ENCODE measurements at regions not wholly inside any gene's neighbourhood (a gene's known extent, or its start where the extent isn't known, plus 50 kb on each side); places are given as distances from the start of the nearest gene placed in this dataset.

DNA sequence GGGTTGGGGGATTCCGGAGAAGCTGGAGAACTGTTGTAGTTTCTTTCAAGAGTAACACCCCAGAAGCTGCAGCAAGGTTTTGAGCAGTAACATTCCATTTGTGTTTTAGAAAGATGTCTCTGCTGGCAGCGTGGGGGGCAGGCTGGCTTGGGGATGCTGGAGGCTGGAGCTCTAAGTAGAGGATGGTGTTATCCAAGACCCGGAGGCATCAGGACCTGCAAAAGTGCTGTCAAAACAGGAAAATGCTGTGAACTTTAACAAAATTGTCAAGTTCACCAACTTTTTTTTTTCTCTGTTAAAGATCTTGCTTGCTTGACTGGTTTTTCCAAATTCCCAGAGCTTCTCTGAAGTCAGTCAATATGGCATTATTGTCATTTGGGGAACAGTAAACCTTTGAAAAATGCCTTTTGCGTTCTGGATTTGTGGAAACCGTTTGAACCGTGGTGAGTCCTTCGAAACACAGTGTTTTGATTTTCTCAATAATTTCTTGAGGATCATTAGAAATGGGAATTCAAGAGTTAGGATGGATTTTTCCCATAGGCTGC, 189.6 kb upstream of the NLRP1 start:
- TF ChIP-seq, protein P1, sequence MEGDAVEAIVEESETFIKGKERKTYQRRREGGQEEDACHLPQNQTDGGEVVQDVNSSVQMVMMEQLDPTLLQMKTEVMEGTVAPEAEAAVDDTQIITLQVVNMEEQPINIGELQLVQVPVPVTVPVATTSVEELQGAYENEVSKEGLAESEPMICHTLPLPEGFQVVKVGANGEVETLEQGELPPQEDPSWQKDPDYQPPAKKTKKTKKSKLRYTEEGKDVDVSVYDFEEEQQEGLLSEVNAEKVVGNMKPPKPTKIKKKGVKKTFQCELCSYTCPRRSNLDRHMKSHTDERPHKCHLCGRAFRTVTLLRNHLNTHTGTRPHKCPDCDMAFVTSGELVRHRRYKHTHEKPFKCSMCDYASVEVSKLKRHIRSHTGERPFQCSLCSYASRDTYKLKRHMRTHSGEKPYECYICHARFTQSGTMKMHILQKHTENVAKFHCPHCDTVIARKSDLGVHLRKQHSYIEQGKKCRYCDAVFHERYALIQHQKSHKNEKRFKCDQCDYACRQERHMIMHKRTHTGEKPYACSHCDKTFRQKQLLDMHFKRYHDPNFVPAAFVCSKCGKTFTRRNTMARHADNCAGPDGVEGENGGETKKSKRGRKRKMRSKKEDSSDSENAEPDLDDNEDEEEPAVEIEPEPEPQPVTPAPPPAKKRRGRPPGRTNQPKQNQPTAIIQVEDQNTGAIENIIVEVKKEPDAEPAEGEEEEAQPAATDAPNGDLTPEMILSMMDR (IDR thresholded peaks at IDR 0.05; ENCODE audit: low read depth, low read length, missing control alignments), result no peak
- no peak for DNase-seq
- Histone ChIP-seq H3K27ac (no peak overlapping the region), H3K4me3 (ENCODE audit: low read depth, low read length) (no peak overlapping the region), H3K27me3 (replicated peaks) (no peaks in the 10 kb centered on the region), H3K36me3 (replicated peaks) (no peaks in the 10 kb centered on the region)
- in situ Hi-C loops (cut with HindIII; ENCODE audit: low pct_ligation_motif_present, low sequenced_read_pairs), result no loop called here

DNA sequence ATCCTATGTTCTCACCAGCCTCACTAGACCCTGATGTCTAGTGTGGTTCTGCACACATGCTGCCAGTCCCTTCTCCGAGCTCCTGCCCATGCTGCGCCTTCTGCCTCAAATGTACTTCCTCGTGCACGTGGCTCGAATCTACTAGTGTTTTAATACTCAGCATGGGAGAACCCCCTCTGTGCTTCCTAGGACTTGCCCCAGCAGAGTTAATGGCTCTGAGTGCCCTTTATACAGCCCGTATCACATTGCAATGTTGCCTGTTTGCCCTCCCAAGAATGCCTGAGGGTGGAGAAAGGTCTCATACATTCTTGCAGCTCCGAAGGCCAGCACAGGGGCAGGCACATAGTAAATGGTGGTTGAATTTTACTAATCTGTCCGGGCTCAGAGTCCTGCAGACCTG, 190.8 kb upstream of the NLRP1 start:
- H3K27me3 ChIP-seq (replicated peaks), result no peaks in the 10 kb centered on the region

DNA sequence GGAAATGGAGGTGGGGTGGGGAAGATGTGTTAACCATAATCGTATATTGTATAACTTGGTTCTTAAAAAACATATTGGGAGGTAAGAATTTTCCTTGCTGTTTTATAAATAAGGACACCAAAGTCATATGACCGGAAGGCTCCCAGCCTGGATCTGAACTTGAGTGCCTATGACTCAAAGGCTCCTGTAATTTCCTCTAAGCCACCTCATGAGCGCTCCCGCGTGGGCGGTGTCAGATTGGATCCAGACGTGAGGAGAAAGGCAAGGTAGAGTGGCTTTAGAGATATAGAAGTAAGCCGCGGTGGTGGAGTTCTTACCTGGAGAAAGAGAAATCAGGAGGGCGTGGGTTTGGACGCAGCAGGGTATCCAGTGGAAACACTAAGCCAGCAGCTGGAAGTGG, 196.2 kb upstream of the NLRP1 start:
- peak; percentile 46 for DNase-seq
- in situ Hi-C loops (cut with HindIII; ENCODE audit: low pct_ligation_motif_present, low sequenced_read_pairs), result no loop called here

More for the DNA sequence above, 190.8 kb upstream of the NLRP1 start:
- Histone ChIP-seq H3K4me3 (ENCODE audit: low read depth, low read length) (no peak overlapping the region), H3K27ac (no peak overlapping the region), H3K36me3 (replicated peaks) (no peaks in the 10 kb centered on the region)
- in situ Hi-C loops (cut with HindIII; ENCODE audit: low pct_ligation_motif_present, low sequenced_read_pairs), result no loop called here
- TF ChIP-seq, protein P1 (IDR thresholded peaks at IDR 0.05; ENCODE audit: low read depth, low read length, missing control alignments), result no peak
- no peak for DNase-seq

DNA sequence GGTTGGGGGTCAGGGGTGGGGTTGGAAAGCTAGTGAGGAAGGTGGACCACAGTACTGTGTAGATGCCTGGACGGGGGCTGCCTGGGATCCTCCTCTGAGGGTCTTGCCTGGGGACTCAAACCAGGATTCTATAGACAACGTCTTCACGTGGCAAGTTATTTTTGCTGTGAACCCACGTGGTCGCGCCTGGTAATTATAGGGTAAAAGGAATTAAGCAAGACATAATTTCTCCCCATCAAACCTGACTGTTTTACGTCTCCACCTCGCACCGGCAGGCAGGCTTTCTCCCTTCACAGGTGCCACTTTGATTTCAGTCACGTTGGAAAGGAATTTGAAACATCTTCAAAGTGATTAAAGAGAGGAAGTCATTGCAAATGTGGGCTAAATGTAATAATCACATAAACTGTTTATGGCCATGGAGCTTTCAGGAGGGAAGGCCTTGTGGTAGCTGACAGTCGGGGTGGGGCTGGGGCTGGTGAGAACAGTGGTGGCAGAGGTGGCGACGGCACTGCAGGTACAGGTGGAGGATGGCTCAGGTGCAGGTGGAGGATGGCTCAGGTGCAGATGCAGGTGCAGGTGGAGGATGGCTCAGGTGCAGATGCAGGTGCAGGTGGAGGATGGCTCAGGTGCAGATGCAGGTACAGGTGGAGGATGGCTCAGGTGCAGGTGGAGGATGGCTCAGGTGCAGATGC, 197.1 kb upstream of the NLRP1 start:
- no peak for DNase-seq
- TF ChIP-seq, protein P1 (IDR thresholded peaks at IDR 0.05; ENCODE audit: low read depth, low read length, missing control alignments), result no peak
- no peak overlapping the region for H3K27ac ChIP-seq
- no peak overlapping the region for H3K4me3 ChIP-seq (ENCODE audit: low read depth, low read length)
- in situ Hi-C loops (cut with HindIII; ENCODE audit: low pct_ligation_motif_present, low sequenced_read_pairs), result no loop called here
- no peaks in the 10 kb centered on the region for H3K27me3 ChIP-seq (replicated peaks)
- H3K36me3 ChIP-seq (replicated peaks), result no peaks in the 10 kb centered on the region

More for the DNA sequence above, 196.2 kb upstream of the NLRP1 start:
- Histone ChIP-seq H3K4me3 (ENCODE audit: low read depth, low read length) (no peak overlapping the region), H3K27ac (peak overlapping the region; percentile 35), H3K36me3 (replicated peaks) (no peaks in the 10 kb centered on the region), H3K27me3 (replicated peaks) (no peaks in the 10 kb centered on the region)
- TF ChIP-seq, protein P1 (IDR thresholded peaks at IDR 0.05; ENCODE audit: low read depth, low read length, missing control alignments), result peak; percentile 5

DNA sequence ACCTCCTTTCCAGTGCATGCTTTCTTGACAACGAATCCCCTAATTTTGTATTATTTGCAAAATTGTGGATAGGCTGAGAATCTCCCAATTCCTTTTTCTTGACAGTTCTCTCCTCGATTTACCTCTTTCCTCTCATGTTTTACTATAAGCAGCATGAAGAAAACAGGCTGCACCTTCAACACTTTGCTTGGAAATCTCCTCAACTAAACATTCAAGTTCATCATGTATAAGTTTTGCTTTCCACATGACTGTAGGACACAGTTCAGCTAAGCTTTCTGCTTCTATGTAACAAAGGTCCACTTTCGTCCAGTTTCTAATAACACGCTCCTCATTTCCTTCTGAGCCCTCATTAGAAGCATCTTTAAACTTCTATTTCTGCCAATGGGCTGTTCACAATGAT, 199.0 kb upstream of the NLRP1 start:
- DNase-seq, result no peak
- no peaks in the 10 kb centered on the region for H3K27me3 ChIP-seq (replicated peaks)
- in situ Hi-C loops (cut with HindIII; ENCODE audit: low pct_ligation_motif_present, low sequenced_read_pairs), result no loop called here
- H3K36me3 ChIP-seq (replicated peaks), result no peaks in the 10 kb centered on the region
- H3K4me3 ChIP-seq (ENCODE audit: low read depth, low read length), result no peak overlapping the region
- H3K27ac ChIP-seq, result no peak overlapping the region
- TF ChIP-seq, protein P1 (IDR thresholded peaks at IDR 0.05; ENCODE audit: low read depth, low read length, missing control alignments), result no peak
